Coronary artery (tissue), 2 donors: ENCODE measurements at regions not wholly inside any gene's neighbourhood (a gene's known extent, or its start where the extent isn't known, plus 50 kb on each side); places are given as distances from the start of the nearest gene placed in this dataset.
"Not testable (repeated sequence)": the region's sequence is repeated elsewhere in the genome, so short reads cannot be mapped to it uniquely, and the experiment has no call there.

Experiments
- DNase-seq: peaks from one replicate; pipeline ENCODE4 v3.0.0-alpha.2; 2017; ENCODE audit warnings: low spot score
- H3K27ac ChIP-seq, 2 donors: fragments of 200-600 bp; sonication (generic); one replicate each; pipeline ENCODE4 v1.5.1; 2016 to 2019
- H3K4me3 ChIP-seq: fragments of 200-600 bp; sonication (generic); 2 replicates; pipeline ENCODE4 v1.5.1; 2016; ENCODE audit warnings: mild to moderate bottlenecking, moderate library complexity
- CTCF ChIP-seq: fragments of 200-600 bp; sonication (generic); IDR thresholded peaks from one replicate; pipeline ENCODE4 v1.5.1; 2019; ENCODE audit warnings: antibody characterized with exemption

GRCh38 chr2:55801436-55801835 is 107.8 kb upstream of the PNPT1 start:
- no peak for DNase-seq
- H3K27ac ChIP-seq = no peak overlapping the region
- H3K4me3 ChIP-seq = no peak overlapping the region

GRCh38 chr2:55799624-55800023 is 106.0 kb upstream of the PNPT1 start:
- not testable (repeated sequence) for DNase-seq, H3K27ac ChIP-seq, H3K4me3 ChIP-seq

More at GRCh38 chr2:55801436-55801835, 107.8 kb upstream of the PNPT1 start:
- no peak for TF ChIP-seq CTCF

DNA sequence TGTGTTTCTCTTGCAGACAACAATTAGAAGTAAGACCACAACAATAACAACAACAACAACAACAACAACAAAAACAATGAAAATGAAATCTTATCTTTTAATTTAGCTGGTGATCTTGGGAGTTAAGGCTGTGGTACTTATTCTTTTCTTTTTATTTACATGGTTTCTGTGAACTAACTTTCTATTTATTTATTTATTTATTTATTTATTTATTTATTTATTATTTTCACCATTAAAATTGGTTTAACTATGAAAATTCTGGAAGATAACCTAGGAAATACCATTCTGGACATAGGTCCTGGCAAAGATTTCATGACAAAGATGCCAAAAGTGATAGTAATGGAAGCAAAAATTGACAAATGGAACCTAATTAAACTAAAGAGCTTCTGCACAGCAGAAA is 102.5 kb upstream of the PNPT1 start:
- H3K4me3 ChIP-seq = no peak overlapping the region
- no peak for DNase-seq

DNA sequence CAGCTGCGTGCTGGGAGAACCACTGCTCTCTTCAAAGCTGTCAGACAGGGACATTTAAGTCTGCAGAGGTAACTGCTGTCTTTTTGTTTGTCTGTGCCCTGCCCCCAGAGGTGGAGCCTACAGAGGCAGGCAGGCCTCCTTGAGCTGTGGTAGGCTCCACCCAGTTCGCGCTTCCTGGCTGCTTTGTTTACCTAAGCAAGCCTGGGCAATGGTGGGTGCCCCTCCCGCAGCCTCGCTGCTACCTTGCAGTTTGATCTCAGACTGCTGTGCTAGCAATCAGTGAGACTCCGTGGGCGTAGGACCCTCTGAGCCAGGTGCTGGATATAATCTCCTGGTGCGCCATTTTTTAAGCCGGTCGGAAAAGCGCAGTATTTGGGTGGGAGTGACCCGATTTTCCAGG is 100.0 kb upstream of the PNPT1 start:
- not testable (repeated sequence) for DNase-seq, H3K27ac ChIP-seq

More for the DNA sequence above, 102.5 kb upstream of the PNPT1 start:
- TF ChIP-seq CTCF = no peak
- no peak overlapping the region for H3K27ac ChIP-seq

GRCh38 chr2:55786280-55786679 is 92.6 kb upstream of the PNPT1 start:
- no peak for DNase-seq
- no peak overlapping the region for H3K27ac ChIP-seq

More for the DNA sequence above, 100.0 kb upstream of the PNPT1 start:
- H3K4me3 ChIP-seq = not testable (repeated sequence)

GRCh38 chr2:55783751-55784150 is 90.1 kb upstream of the PNPT1 start:
- H3K27ac ChIP-seq, DNase-seq, H3K4me3 ChIP-seq: not testable (repeated sequence)

More at GRCh38 chr2:55786280-55786679, 92.6 kb upstream of the PNPT1 start:
- no peak for TF ChIP-seq CTCF
- no peak overlapping the region for H3K4me3 ChIP-seq

GRCh38 chr2:55782528-55783173 is 89.0 kb upstream of the PNPT1 start:
- DNase-seq = no peak
- Histone ChIP-seq H3K4me3 (no peak overlapping the region), H3K27ac (no peak overlapping the region)
- TF ChIP-seq CTCF = no peak

DNA sequence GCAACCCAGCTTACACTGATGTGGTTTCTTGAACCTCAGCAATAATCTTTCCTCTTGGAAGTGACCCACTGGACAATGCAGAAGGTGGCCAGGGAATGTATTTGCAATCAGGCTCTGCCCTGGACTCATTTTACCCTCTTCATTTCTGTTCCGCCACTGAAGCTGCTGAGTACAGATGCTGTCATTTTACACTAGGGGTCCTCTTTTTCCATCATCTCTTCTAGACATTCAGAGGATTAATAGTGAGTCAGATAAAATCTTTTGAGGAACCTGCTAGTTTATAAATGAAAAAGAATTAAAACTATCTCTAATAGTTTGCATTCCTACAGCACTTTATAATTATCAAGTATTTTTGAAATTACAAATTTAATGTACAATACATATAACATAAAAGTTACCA is 87.9 kb upstream of the PNPT1 start:
- no peak overlapping the region for H3K27ac ChIP-seq
- DNase-seq = no peak
- no peak overlapping the region for H3K4me3 ChIP-seq
- no peak for TF ChIP-seq CTCF

- DNase-seq = no peak
- no peak overlapping the region for H3K27ac ChIP-seq
- H3K4me3 ChIP-seq = no peak overlapping the region
- no peak for TF ChIP-seq CTCF
Observed at GRCh38 chr2:55780697-55781096, 87.1 kb upstream of the PNPT1 start.
